ENCODE measurements at regions not wholly inside any gene's neighbourhood (a gene's known extent, or its start where the extent isn't known, plus 50 kb on each side); places are given as distances from the start of the nearest gene placed in this dataset.

DNA sequence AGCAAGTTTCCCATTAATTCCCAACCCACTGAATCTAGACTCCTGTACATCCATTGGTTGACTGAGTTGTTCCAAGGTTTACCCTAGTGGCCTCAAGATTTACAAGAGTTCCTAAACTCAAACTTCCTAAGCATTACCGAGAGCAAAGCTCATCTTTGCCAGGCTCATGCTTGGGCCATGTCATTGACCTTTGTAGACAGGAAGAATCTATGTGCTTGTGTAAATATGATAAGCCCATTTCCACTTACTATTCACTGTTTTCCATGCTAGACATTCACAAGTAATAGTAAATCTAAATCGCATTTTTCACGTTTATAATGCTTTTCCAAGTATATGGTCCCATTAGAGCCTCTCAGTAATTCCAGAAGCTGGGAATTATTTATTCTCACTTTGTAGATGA is 534.5 kb upstream of the CLINT1 start:
- DNase-seq, result no peak

DNA sequence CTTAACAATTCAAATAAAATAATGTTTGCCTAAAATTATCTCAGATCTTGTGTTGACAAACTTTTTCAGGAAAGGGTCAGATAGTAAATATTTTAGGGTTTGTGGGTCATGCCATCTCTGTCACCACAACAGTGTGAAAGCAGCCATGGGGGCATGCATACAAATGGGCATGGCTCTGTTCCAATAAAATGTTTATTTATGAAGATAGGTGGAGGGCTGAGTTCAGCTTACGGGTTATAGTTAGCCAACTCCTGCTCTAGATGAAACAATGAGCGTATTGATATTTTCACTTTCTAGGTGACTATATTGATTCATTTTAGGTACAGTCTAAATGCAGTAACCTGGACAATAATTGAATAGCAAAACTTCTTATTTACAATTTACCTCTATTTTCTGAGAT is 533.8 kb upstream of the CLINT1 start:
- no peak for DNase-seq

DNA sequence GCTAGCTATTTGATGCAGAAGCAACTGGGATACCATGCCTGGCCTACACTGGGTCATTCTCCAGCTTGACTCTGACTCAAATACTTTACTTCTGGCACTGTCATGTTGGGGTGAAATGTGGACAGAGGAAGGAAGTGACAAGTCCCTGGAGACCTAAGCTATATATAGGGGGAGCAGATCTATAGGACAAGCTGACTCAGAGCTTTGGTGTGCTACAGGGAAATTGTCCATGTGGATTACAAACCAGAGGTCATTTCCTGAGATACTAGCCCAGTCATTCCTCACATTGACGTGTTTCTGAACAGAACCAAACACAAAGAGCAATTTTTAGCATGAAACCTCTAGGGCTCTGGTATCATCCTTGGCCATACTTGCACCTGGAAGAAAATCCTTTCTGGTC is 531.6 kb upstream of the CLINT1 start:
- DNase-seq, result no peak

- no peak for DNase-seq
These were observed 530.8 kb upstream of the CLINT1 start for GRCh38 chr5:158389786-158390185.

DNA sequence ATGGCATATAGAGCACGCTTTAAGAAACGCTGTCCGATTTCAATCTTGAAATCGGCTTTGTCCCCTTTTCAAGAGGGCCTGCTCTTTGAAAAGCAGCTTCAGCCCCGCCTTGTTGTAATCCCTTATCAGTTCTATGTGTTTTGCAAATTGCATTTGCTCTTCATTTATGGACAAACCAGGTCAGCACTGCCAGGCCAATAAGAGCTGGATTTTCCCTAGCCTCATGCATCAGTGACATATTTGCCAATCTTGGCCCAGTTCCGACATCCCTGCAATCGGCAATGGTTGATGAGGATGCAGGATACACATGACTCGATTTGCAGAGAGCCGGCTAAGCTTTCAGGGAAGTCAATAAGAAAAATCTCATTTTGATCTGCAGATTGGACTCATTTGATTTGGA is 529.1 kb upstream of the CLINT1 start:
- no peak for DNase-seq

DNA sequence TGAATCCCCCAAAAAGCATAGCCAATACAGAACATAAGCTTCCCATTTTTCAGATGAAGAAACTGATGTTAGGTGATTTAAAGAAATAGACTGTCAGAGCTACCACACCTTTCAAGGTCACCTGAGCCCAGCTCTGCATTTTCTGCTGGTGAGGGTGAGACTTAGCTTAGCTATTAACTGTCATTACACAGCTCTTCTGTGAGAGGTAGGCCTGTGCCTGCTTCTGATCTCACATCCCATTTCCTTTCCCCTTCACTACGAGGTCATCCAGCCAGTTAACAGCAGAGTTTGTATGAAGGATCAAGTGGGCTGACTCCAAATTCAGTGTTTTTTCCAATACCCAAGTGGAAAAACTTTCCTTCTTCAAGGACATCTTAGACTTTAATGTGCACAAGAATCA is 528.6 kb upstream of the CLINT1 start:
- DNase-seq, result no peak

DNA sequence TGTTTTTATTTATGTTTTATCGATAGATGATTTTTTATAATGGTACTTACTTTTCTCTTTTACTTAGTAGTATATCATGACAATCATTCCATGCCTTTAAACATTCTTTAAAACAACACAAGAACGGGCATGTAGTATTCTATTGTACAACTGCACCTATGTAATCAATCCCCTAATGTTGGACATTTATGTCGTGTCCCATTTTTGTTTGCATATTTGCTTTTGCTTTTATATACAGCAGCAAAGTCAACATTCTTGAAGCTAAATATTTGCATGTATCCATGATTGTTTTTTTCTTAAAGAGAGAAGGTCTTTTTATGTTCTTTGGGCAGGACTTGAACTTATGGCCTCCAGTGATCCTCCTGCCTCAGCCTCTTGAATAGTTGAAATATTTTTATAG is 527.0 kb upstream of the CLINT1 start:
- no peak for DNase-seq

DNA sequence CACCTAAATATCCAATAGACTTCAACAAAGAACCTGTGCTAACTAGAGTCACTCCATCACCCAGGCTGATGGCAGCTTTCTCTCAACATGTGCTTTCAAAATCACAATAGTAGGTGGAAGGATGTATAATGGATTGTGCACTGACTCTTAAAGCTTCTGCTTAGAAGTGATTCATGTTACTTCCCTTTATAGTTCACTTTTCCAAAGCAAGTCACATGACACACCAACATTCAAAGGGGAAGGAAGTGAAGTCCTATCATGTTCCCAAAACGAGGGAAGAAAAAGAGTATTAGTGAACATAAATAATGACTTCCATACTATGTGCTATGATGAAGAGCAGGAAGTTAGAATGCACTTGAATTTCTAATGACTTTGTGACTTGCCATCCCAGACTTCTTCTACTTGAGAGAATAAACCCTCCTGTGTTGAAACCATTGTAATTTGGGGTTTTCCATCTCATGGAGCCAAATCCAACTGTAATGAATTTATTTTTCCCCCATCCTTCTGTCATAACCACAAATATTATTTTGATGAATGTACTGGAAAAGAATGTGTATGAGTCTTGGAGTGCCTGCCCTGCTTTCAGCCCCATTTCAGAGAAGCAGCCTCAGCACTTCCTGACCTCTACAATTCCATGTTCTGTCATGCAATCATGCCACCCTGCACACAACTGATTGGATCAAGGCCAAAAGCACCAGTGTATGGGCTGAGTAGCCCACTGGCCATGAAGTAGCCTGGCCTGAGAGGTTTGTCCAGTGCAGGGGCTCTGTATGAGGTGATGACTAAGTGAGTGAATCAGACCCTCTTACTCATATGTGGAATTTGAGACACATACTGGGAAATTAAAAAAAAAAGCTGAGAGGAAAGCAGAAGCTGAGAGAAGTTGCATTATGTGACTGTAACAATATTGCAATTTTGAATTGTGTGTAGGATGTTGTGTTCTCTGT is 525.9 kb upstream of the CLINT1 start:
- no peak for DNase-seq

GRCh38 chr5:158383486-158383885 is 524.5 kb upstream of the CLINT1 start:
- no peak for DNase-seq

- DNase-seq, result no peak
These were observed 523.5 kb upstream of the CLINT1 start for GRCh38 chr5:158382473-158382872.

- no peak for DNase-seq
These were observed 522.7 kb upstream of the CLINT1 start for GRCh38 chr5:158381614-158382160.

DNA sequence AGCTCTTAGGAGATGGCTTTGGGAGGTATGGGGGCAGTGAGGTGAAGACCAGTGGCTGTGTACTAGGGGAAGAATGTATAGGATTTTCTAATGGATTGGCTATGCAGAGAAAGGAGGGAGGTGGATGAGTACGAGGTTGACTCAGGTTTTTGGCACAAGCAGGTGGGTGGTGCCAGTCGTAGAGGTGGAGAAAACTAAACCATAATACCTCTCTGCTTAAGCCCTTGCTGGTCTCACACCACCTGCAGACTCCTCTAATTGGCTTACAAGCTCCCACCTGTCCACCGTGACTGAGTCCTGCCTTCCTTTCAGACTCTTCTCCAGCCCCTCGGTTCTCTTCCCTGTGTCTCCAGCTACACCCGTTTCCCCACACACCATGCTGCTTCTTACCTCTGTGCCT is 521.7 kb upstream of the CLINT1 start:
- no peak for DNase-seq

- DNase-seq, result no peak
These were observed 520.0 kb upstream of the CLINT1 start for GRCh38 chr5:158378931-158379330.

- DNase-seq, result no peak
These were observed 517.7 kb upstream of the CLINT1 start for GRCh38 chr5:158376679-158377078.

GRCh38 chr5:158375531-158375930 is 516.6 kb upstream of the CLINT1 start:
- no peak for DNase-seq

- DNase-seq, result no peak
These were observed 514.9 kb upstream of the CLINT1 start for GRCh38 chr5:158373608-158374395.

DNA sequence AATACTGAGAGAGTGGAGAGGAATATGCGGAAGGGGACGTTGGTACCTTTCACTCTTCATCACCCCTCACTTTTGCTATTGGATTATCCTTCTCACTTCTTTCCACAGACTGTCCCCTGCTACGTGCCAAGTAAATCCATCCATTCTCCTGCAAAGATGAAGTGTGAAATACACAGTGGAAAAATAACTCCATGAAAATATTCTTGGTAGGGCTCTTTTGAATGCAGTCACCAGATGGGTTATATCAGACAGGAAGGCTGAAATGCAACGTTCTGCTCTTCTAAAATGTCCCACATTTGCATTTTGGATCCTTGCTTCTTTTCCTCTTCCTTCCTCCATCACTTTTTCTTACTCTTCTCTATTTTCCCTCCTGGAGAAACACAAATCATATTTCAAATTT is 510.3 kb upstream of the CLINT1 start:
- DNase-seq, result no peak

- DNase-seq, result no peak
These were observed 509.7 kb upstream of the CLINT1 start for GRCh38 chr5:158368686-158369085.

DNA sequence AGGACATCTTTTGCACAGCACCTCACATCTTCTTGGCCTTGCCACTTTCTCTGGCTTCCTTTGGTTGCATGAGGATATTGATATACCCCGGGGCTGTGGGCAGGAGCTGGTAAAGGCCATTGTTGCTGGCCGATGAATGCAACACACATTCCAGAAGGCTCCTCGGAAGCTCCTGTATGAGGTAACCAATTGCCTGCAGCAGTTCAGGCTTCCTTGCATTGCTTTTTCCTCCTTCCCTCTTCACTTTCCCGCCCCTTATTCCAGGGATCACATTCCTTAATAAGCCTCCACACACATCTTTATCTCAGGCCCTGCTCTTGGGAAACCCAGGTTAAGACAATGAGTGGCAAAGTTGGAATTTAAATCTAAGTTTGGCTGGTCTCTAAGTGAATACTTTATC is 505.4 kb upstream of the CLINT1 start:
- no peak for DNase-seq

DNA sequence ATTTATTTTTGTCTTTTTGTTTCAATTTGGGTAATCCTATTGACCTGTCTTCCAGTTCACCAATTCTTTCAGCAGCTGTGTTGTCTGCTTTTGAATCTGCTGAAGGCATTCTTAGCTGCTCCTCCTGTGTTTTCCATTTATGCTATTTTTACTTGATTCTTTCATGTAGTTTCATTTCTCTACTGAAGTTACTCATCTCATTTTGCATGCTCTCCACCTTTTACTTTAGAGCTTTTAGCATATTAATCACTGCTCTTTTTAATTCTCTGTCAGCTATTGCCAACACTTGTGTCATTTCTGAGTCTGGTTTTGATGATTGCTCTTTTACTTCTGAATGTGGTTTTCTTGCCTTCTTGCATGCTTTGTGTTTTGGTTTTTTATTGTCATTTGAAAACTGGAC is 496.0 kb upstream of the CLINT1 start:
- DNase-seq, result no peak

GRCh38 chr5:158351485-158352125 is 492.7 kb upstream of the CLINT1 start:
- DNase-seq, result no peak

GRCh38 chr5:158349987-158350386 is 491.0 kb upstream of the CLINT1 start:
- DNase-seq, result no peak

DNA sequence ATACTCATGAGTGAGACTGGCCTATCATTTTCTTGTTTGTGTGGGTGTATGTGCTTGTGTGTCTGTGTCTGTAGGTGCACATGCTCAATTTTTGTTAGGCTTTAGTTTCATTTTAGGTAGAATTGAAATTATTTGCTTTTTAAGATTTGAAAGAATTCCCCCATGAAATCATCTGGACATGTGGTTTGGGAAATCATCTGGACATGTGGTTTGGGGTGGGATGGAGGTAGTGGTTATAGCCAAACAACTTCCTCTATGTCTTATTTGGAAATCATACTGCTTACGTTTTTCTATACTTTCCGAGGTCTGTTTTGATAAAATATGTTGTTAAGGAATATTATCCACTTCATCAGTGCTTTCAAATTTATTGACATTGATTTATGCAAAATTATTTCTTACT is 485.4 kb upstream of the CLINT1 start:
- DNase-seq, result no peak

Measured in NCI-H1436 treated with DMSO at 0.1 percent for 48 hours (cell line).